LNCaP clone FGC (cell line): ENCODE measurements at regions not wholly inside any gene's neighbourhood (a gene's known extent, or its start where the extent isn't known, plus 50 kb on each side); places are given as distances from the start of the nearest gene placed in this dataset.

ENCODE experiments used
- DNase-seq: peaks from one replicate; pipeline ENCODE4 v3.0.0-alpha.2; 2011; ENCODE audit warnings: low read depth
- H3K4me3 ChIP-seq: 2 replicates; pipeline ENCODE4 v1.5.1; 2011; ENCODE audit warnings: mild to moderate bottlenecking, low read depth, low read length, control low read depth
- CTCF ChIP-seq: IDR thresholded peaks from 2 replicates; pipeline ENCODE4 v1.5.1; 2012; ENCODE audit warnings: mild to moderate bottlenecking; ENCODE audit not compliant: control insufficient read depth, insufficient read depth; ENCODE audit errors: extremely low read depth

GRCh38 chr1:172907834-172908326, 142.9 kb downstream of the TNFSF18 start:
- H3K4me3 ChIP-seq = no peak overlapping the region
- DNase-seq = no peak
- no peak for TF ChIP-seq CTCF

- no peak for DNase-seq
- TF ChIP-seq CTCF = no peak
- no peak overlapping the region for H3K4me3 ChIP-seq
Observed at GRCh38 chr1:172909606-172910326, 141.0 kb downstream of the TNFSF18 start.

GRCh38 chr1:172912765-172913260, 137.9 kb downstream of the TNFSF18 start:
- H3K4me3 ChIP-seq = no peak overlapping the region
- TF ChIP-seq CTCF = no peak
- DNase-seq = no peak

- DNase-seq = no peak
- no peak for TF ChIP-seq CTCF
Observed at GRCh38 chr1:172914501-172915144, 136.1 kb downstream of the TNFSF18 start.

GRCh38 chr1:172915271-172915670, 135.5 kb downstream of the TNFSF18 start:
- H3K4me3 ChIP-seq = no peak overlapping the region
- no peak for DNase-seq
- TF ChIP-seq CTCF = no peak

More at GRCh38 chr1:172914501-172915144, 136.1 kb downstream of the TNFSF18 start:
- H3K4me3 ChIP-seq = no peak overlapping the region

GRCh38 chr1:172916116-172916515, 134.6 kb downstream of the TNFSF18 start:
- DNase-seq = no peak
- no peak overlapping the region for H3K4me3 ChIP-seq
- no peak for TF ChIP-seq CTCF
